Fibroblast of pulmonary artery (primary cell): ENCODE measurements at regions not wholly inside any gene's neighbourhood (a gene's known extent, or its start where the extent isn't known, plus 50 kb on each side); places are given as distances from the start of the nearest gene placed in this dataset.
"Not testable (repeated sequence)": the region's sequence is repeated elsewhere in the genome, so short reads cannot be mapped to it uniquely, and the experiment has no call there.

Experiments used
- DNase-seq: peaks from one replicate; pipeline ENCODE4 v3.0.0-alpha.2; 2010; ENCODE audit warnings: low read depth
- H3K4me3 ChIP-seq: replicated peaks from 2 replicates; pipeline ENCODE4 v1.5.1; 2011; ENCODE audit warnings: low read depth, mild to moderate bottlenecking, control low read depth, low read length, moderate library complexity
- TF ChIP-seq, protein P1 (sequence below): IDR thresholded peaks from 2 replicates; pipeline ENCODE4 v1.5.1; 2011; ENCODE audit warnings: mild to moderate bottlenecking, control low read depth, low read length, inconsistent platforms; ENCODE audit errors: missing control alignments

DNA sequence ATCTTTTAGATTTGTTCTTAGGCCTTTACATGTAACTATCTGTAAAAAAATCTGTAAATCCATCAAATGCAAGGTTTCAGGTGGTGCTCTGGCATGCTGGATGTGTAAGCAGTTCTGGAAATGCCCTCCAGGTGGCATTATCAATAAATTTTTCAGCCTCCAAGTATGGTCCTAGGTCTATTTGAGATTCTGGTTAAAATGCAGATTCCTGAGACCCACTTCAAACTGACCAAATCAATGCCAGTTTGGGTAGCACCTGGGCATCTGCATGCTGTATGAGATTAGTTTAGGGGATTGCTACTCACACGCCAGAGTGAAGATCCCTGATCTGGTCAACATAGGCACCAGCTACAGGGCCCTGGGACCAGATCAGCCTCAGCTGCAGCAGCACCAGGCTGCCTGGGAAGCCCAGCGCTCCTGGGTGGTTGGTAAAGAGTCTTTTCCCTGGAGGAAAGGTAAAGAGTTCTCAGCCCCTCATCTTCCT lies 507.3 kb upstream of the CITED2 start:
- DNase-seq, result peak; percentile 61
- no peak overlapping the region for H3K4me3 ChIP-seq
- TF ChIP-seq, protein P1, sequence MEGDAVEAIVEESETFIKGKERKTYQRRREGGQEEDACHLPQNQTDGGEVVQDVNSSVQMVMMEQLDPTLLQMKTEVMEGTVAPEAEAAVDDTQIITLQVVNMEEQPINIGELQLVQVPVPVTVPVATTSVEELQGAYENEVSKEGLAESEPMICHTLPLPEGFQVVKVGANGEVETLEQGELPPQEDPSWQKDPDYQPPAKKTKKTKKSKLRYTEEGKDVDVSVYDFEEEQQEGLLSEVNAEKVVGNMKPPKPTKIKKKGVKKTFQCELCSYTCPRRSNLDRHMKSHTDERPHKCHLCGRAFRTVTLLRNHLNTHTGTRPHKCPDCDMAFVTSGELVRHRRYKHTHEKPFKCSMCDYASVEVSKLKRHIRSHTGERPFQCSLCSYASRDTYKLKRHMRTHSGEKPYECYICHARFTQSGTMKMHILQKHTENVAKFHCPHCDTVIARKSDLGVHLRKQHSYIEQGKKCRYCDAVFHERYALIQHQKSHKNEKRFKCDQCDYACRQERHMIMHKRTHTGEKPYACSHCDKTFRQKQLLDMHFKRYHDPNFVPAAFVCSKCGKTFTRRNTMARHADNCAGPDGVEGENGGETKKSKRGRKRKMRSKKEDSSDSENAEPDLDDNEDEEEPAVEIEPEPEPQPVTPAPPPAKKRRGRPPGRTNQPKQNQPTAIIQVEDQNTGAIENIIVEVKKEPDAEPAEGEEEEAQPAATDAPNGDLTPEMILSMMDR, result peak; percentile 54

- H3K4me3 ChIP-seq, result no peak overlapping the region
- DNase-seq, result no peak
- TF ChIP-seq, protein P1, result no peak
Observed at GRCh38 chr6:139881236-139881635, 506.8 kb upstream of the CITED2 start.

DNA sequence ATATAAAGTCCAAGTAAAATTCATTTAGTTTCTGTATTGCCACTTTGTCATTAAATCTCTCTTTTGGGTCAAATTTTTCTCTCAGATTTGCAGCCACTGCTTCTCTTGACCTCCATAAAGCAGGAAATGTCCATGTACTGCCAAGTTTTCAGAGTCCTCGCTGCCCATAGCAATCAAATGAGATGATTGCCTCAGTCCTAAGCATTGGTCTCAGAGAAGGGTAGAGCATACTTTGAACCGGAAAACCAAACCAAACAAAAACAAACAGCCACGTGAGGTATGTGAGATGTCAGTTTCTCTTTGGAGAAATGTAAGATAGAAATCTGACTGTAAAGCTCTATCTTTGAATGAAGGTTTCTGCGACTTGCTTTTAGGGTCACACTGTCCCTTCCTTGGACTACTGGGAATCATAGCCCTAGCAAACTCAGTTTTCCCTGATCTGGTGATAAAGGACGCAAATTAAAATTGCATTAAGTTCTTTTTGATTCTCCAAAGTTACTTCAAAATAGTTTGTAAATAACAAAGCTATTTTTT lies 505.4 kb upstream of the CITED2 start:
- TF ChIP-seq, protein P1, result no peak
- no peak overlapping the region for H3K4me3 ChIP-seq
- DNase-seq, result no peak

DNA sequence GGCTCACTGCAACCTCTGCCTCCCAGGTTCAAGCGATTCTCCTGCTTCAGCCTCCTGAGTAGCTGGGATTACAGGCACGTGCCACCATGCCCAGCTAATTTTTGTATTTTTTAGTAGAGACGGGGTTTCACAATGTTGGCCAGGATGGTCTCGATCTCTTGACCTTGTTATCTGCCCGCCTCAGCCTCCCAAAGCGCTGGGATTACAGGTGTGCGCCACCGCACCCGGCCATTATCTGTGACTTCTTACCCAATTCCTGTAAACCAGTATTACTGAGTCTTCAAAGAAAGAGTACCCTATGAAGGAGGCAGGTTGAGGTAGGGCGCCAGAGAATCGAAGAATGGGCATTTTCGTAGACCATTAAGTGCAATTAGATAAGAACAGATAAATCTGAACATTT lies 504.8 kb upstream of the CITED2 start:
- H3K4me3 ChIP-seq, DNase-seq: not testable (repeated sequence)

- no peak overlapping the region for H3K4me3 ChIP-seq
- no peak for DNase-seq
- TF ChIP-seq, protein P1, result no peak
Observed at GRCh38 chr6:139877828-139878405, 503.5 kb upstream of the CITED2 start.

DNA sequence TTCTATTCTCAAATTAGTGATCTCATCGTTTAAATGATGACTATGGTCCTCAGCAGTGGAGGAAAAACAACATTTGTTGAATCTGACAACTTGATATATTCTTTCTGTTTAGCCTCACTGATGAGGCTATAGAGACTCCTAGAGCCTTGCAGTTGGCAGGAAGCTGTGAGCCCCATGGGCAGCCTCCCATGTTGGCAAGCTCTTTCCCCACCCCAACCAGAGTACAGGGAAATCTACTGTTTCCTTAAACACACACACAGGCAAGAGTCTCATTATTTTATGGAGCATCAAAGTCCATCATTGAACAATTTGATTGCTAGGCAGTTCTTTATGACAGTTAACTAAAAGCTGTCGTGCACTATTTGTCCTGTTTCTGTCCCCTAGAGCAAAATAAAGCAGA lies 498.2 kb upstream of the CITED2 start:
- no peak for DNase-seq
- TF ChIP-seq, protein P1, result no peak
- H3K4me3 ChIP-seq, result no peak overlapping the region

GRCh38 chr6:139871803-139872510 lies 497.5 kb upstream of the CITED2 start:
- TF ChIP-seq, protein P1, result no peak
- no peak for DNase-seq
- no peak overlapping the region for H3K4me3 ChIP-seq
